CD4-positive, CD25-positive, alpha-beta regulatory T cell (primary cell): ENCODE measurements at regions not wholly inside any gene's neighbourhood (a gene's known extent, or its start where the extent isn't known, plus 50 kb on each side); places are given as distances from the start of the nearest gene placed in this dataset.

Experiments used
- ATAC-seq, 2 donors: fragments of 150-1000 bp; cut with Tn5 transposase; one replicate each; pipeline ENCODE4 v1.10.0; 2021; ENCODE audit warnings: low read depth in 2 of 2, moderate number of reproducible peaks in 2 of 2, moderate library complexity in 1 of 2
- DNase-seq, 3 donors: peaks; one replicate each; pipeline versions ENCODE4 v3.0.0 to v3.0.0-alpha.2; 2012 to 2022; ENCODE audit warnings: mixed read lengths in 1 of 3
- H3K27ac ChIP-seq: one replicate; pipeline ENCODE4 v1.7.0; 2013; ENCODE audit warnings: mild to moderate bottlenecking, low read length; ENCODE audit not compliant: insufficient read depth, poor library complexity, severe bottlenecking
- H3K27me3 ChIP-seq: one replicate; pipeline ENCODE4 v1.7.0; 2013; ENCODE audit warnings: low read length; ENCODE audit not compliant: control insufficient read depth, insufficient read depth
- H3K36me3 ChIP-seq: one replicate; pipeline ENCODE4 v1.7.0; 2013; ENCODE audit warnings: mild to moderate bottlenecking, low read length, moderate library complexity; ENCODE audit not compliant: control insufficient read depth, insufficient read depth
- H3K4me1 ChIP-seq: 2 replicates; pipeline ENCODE4 v1.7.0; 2013; ENCODE audit warnings: mild to moderate bottlenecking, low read length; ENCODE audit not compliant: insufficient read depth, control insufficient read depth, poor library complexity, severe bottlenecking
- H3K4me3 ChIP-seq: one replicate; pipeline ENCODE4 v1.7.0; 2013; ENCODE audit warnings: low read depth, mild to moderate bottlenecking, low read length, moderate library complexity
- H3K9me3 ChIP-seq, 2 experiments: 1 replicate in 1 of 2; 2 replicates in 1 of 2; pipeline ENCODE4 v1.7.0; 2013; ENCODE audit warnings: low read length in 2 of 2, mild to moderate bottlenecking in 1 of 2, moderate library complexity in 1 of 2; ENCODE audit not compliant: control insufficient read depth in 2 of 2
- H3K27ac Mint-ChIP-seq, 3 donors: one replicate each; pipeline ENCODE4 v1.8.0; 2020 to 2022; ENCODE audit warnings: mild to moderate bottlenecking in 3 of 3, mixed read lengths in 3 of 3, moderate library complexity in 2 of 3
- H3K27me3 Mint-ChIP-seq: one replicate; pipeline ENCODE4 v1.8.0; 2022; ENCODE audit warnings: mild to moderate bottlenecking, mixed read lengths
- H3K36me3 Mint-ChIP-seq: one replicate; pipeline ENCODE4 v1.8.0; 2020; ENCODE audit warnings: mixed read lengths
- H3K4me1 Mint-ChIP-seq, 4 donors: one replicate each; pipeline ENCODE4 v1.8.0; 2020 to 2022; ENCODE audit warnings: mixed read lengths in 4 of 4, mild to moderate bottlenecking in 1 of 4
- H3K4me3 Mint-ChIP-seq, 4 donors: one replicate each; pipeline ENCODE4 v1.8.0; 2020 to 2022; ENCODE audit warnings: mild to moderate bottlenecking in 4 of 4, mixed read lengths in 4 of 4, moderate library complexity in 3 of 4
- H3K9me3 Mint-ChIP-seq, 7 donors: one replicate each; pipeline ENCODE4 v1.8.0; 2020 to 2022; ENCODE audit warnings: mixed read lengths in 7 of 7, mild to moderate bottlenecking in 3 of 7, moderate library complexity in 2 of 7

DNA sequence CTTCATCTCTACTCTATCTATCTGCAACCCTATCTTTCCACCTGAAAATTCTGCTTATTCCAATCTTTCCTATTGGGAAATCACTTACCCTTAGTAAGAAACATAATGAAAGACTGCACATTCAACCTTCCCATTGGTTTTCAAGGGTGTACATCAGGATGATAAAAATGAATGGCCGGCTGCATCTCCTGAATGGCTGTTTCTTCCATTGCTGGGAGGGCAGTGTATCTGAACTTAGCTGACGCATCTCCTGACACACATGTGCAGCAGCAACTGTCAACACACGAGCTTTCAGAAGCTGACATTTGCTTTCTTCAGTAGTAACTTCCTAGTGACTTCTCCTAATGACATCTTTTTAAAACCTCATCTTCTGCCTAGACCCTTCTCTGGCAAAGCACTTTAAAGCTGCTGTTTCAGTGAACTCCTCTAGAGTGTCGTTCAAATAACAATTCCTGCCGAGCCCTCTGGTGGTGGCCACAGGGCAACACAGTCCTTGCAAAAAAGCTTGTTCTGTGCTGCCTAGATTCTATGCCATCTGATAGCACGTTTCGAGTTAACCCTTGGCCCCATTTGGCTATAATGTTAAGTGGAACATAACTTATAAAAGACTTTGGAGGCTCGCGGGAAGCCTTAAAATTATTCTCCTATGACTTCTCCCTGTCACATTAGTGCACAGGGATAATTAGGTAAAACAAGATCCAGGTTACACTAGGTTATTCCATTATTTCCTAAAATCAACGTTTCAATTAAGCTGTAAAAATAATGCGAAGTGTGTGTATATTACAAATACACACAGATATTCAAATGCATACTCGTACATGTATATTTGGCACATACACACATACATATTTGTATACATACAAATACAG, 2340.7 kb downstream of the PCDH7 start:
- Mint-ChIP-seq H3K36me3 (no peaks in the 10 kb centered on the region), H3K27ac (no peak overlapping the region), H3K4me1 (no peaks in the 10 kb centered on the region), H3K9me3 (peaks cover 0 to 22% (median 5%) of the 10 kb centered on the region in 7 donors), H3K27me3 (no peaks in the 10 kb centered on the region), H3K4me3 (no peak overlapping the region)
- Histone ChIP-seq H3K9me3 (peaks cover 0 to 3% of the 10 kb centered on the region in 2 experiments), H3K27ac (no peak overlapping the region), H3K4me3 (no peak overlapping the region), H3K36me3 (no peaks in the 10 kb centered on the region), H3K4me1 (no peaks in the 10 kb centered on the region), H3K27me3 (no peaks in the 10 kb centered on the region)
- DNase-seq (peak in 1 of 3 donors; percentile 0), ATAC-seq (no peak)

DNA sequence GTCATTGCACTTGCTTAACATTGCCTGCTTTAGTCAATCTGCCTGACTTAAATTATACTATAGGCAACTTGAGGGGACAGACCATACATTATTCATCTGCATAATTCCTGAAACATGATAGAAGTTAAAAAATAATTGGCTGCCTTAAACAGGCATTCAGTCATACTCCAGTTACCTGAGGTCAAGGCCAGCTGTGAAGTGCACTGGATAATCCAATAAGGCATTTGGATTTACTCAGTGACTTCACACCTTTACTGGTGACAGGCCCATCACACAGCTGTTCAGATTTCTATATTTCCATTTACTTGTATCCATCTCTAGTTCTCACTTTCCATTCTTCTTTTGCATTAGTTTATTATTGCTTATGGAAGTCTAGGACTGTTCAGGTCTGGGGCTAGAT, 2341.6 kb downstream of the PCDH7 start:
- no peak overlapping the region for H3K4me3 ChIP-seq
- no peak overlapping the region for H3K27ac ChIP-seq
- H3K4me1 ChIP-seq = no peaks in the 10 kb centered on the region
- H3K36me3 ChIP-seq = no peaks in the 10 kb centered on the region
- Mint-ChIP-seq H3K4me3 (no peak overlapping the region), H3K4me1 (no peaks in the 10 kb centered on the region), H3K36me3 (no peaks in the 10 kb centered on the region), H3K27me3 (no peaks in the 10 kb centered on the region), H3K9me3 (peaks cover 0 to 22% (median 5%) of the 10 kb centered on the region in 7 donors), H3K27ac (no peak overlapping the region)
- DNase-seq (no peak), ATAC-seq (no peak)
- peaks cover 0 to 3% of the 10 kb centered on the region in 2 experiments for H3K9me3 ChIP-seq
- H3K27me3 ChIP-seq = no peaks in the 10 kb centered on the region

DNA sequence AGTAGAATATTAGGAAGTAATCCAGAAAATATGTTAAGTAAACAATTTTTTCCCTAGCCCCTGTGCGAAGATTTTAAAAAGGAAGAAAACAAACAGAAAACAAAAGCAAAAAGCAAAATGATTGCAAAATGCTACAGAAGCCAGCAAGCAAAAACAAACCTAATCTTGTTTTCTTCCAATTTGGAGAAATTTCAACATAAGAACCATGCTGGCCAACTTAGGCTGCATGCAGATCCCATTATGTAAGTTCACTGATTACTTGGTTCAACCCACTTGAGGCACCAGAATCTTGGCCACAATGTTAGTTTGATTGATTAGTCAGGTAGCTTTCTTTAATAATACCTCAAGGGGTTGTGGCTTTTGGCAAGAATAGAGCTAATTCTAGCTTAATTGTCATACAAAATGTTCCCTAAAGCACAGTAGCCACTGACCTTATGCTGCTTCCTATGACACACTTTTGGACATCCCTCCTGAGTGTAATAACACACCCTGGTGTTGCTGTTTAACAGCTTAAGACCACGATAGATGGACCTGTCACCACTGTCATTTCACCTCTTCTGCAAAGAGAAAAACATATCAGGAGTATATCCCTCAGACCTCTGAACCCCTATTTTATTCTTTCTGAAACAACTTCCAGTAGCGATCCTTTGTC, 2342.1 kb downstream of the PCDH7 start:
- H3K36me3 Mint-ChIP-seq = no peaks in the 10 kb centered on the region
- DNase-seq (no peak), ATAC-seq (no peak)
- peaks cover 0 to 22% (median 5%) of the 10 kb centered on the region in 7 donors for H3K9me3 Mint-ChIP-seq
- H3K4me3 Mint-ChIP-seq = no peak overlapping the region
- no peak overlapping the region for H3K27ac Mint-ChIP-seq
- Histone ChIP-seq H3K4me3 (no peak overlapping the region), H3K9me3 (peaks cover 0 to 3% of the 10 kb centered on the region in 2 experiments), H3K4me1 (no peaks in the 10 kb centered on the region), H3K36me3 (no peaks in the 10 kb centered on the region), H3K27me3 (no peaks in the 10 kb centered on the region), H3K27ac (no peak overlapping the region)
- H3K4me1 Mint-ChIP-seq = no peaks in the 10 kb centered on the region
- no peaks in the 10 kb centered on the region for H3K27me3 Mint-ChIP-seq

DNA sequence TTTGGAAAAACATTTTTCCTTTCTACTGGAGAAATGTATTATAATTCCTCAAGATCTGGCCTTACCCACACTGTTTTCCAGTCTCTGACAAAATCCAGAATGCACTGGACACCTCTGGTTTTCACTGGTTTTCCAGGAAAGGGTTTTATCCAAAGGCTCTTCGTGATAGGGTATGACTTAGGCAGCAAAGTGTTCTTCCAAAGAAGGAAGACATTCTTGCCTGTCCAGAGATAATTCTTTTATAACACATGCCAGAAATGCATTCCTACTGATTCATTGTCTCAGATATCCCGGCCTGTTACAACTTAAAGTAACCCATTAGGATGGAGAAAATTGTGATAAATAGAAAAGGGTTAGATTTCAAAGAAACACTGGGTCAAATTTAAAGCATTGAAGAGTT, 2343.1 kb downstream of the PCDH7 start:
- no peaks in the 10 kb centered on the region for H3K36me3 Mint-ChIP-seq
- no peak overlapping the region for H3K4me3 Mint-ChIP-seq
- Histone ChIP-seq H3K4me3 (no peak overlapping the region), H3K36me3 (no peaks in the 10 kb centered on the region), H3K27me3 (no peaks in the 10 kb centered on the region), H3K27ac (no peak overlapping the region), H3K9me3 (peaks cover 0 to 3% of the 10 kb centered on the region in 2 experiments), H3K4me1 (no peaks in the 10 kb centered on the region)
- H3K9me3 Mint-ChIP-seq = peaks cover 0 to 22% (median 5%) of the 10 kb centered on the region in 7 donors
- no peak for DNase-seq
- ATAC-seq = no peak
- no peak overlapping the region for H3K27ac Mint-ChIP-seq
- H3K4me1 Mint-ChIP-seq = no peaks in the 10 kb centered on the region
- H3K27me3 Mint-ChIP-seq = no peaks in the 10 kb centered on the region

DNA sequence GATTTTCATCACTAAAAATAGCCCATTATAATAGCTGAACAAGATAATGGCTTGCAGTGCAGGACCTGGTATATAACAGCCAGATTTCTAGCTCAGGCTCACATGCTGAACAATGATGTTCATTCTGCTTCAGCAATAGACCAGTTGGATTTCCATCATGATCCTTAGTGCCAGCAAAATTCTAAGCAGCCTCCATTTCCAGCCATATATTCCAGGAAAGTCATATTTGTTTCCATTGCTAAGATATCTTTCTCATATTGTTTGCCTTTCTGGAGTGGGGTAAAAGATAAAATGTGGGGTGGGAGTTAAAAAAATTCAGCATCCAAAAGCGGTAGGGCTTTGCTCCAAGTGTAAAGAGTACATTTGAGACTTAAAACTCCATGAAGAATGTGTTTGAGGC, 2344.1 kb downstream of the PCDH7 start:
- Histone ChIP-seq H3K4me1 (no peaks in the 10 kb centered on the region), H3K27ac (no peak overlapping the region), H3K9me3 (peaks cover 0 to 6% of the 10 kb centered on the region in 2 experiments), H3K36me3 (no peaks in the 10 kb centered on the region), H3K4me3 (no peak overlapping the region), H3K27me3 (no peaks in the 10 kb centered on the region)
- Mint-ChIP-seq H3K36me3 (no peaks in the 10 kb centered on the region), H3K4me3 (no peak overlapping the region), H3K4me1 (no peaks in the 10 kb centered on the region), H3K9me3 (peaks cover 0 to 19% (median 5%) of the 10 kb centered on the region in 7 donors), H3K27ac (no peak overlapping the region), H3K27me3 (no peaks in the 10 kb centered on the region)
- DNase-seq = no peak
- no peak for ATAC-seq

DNA sequence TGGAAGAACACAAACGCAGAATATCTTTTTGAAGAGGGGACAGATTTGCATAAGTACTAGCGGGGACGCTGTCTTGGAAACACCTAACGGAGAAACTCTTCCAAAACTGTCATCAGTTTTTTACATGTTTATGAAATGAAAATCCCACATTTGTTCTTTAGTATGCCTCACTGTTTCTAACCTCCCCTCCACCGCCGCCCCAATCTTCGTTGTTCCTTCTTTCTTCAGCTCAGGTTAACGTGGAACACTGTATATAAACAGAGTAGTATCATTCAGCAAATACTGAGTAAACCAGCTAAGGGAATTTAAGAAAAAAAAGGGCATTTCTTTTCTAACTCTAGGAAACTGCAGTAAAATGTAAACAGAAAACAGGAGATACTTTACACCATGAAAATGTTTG, 2345.6 kb downstream of the PCDH7 start:
- Histone ChIP-seq H3K4me1 (no peaks in the 10 kb centered on the region), H3K27ac (no peak overlapping the region), H3K4me3 (no peak overlapping the region), H3K27me3 (no peaks in the 10 kb centered on the region), H3K36me3 (no peaks in the 10 kb centered on the region), H3K9me3 (peaks cover 0 to 6% of the 10 kb centered on the region in 2 experiments)
- DNase-seq (no peak), ATAC-seq (no peak)
- no peak overlapping the region for H3K27ac Mint-ChIP-seq
- H3K36me3 Mint-ChIP-seq = no peaks in the 10 kb centered on the region
- no peaks in the 10 kb centered on the region for H3K4me1 Mint-ChIP-seq
- H3K9me3 Mint-ChIP-seq = peaks cover 0 to 15% (median 6%) of the 10 kb centered on the region in 7 donors
- H3K4me3 Mint-ChIP-seq = no peak overlapping the region
- no peaks in the 10 kb centered on the region for H3K27me3 Mint-ChIP-seq

DNA sequence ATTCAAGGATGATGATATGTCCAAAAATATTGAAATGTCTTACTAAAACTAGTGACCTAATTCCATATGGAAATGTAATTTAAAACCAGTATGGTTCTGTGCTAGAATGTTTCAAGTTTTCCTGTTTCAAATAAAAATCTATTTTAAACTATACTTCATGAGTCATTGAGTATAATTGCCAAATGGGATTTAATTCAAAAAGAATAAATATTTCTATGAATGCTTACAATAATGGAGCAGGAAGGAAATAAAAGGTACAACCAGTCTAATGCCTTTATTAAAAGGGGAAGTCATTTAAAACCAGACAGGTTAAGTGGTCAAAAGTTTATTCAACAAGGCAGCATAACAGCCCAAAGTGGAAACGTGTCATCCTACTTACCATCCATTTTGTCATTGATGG, 2347.1 kb downstream of the PCDH7 start:
- no peak overlapping the region for H3K4me3 ChIP-seq
- no peaks in the 10 kb centered on the region for H3K27me3 ChIP-seq
- H3K9me3 ChIP-seq = peaks cover 0 to 6% of the 10 kb centered on the region in 2 experiments
- Mint-ChIP-seq H3K27me3 (no peaks in the 10 kb centered on the region), H3K27ac (no peak overlapping the region), H3K36me3 (no peaks in the 10 kb centered on the region), H3K4me3 (no peak overlapping the region), H3K9me3 (peaks cover 3 to 23% (median 7%) of the 10 kb centered on the region in 7 donors), H3K4me1 (no peaks in the 10 kb centered on the region)
- no peak for DNase-seq
- no peak for ATAC-seq
- H3K4me1 ChIP-seq = no peaks in the 10 kb centered on the region
- no peak overlapping the region for H3K27ac ChIP-seq
- H3K36me3 ChIP-seq = no peaks in the 10 kb centered on the region
